Immature natural killer cell (primary cell): ENCODE measurements at regions not wholly inside any gene's neighbourhood (a gene's known extent, or its start where the extent isn't known, plus 50 kb on each side); places are given as distances from the start of the nearest gene placed in this dataset.

Experiments
- DNase-seq, 3 donors: peaks; one replicate each; pipeline ENCODE4 v3.0.0; 2022; ENCODE audit warnings: mixed read lengths in 1 of 3
- H3K27ac Mint-ChIP-seq, 6 donors: one replicate each; pipeline ENCODE4 v1.8.0; 2020; ENCODE audit warnings: mixed read lengths in 6 of 6, mild to moderate bottlenecking in 5 of 6, inconsistent platforms in 4 of 6, moderate library complexity in 3 of 6
- H3K27me3 Mint-ChIP-seq, 3 donors: one replicate each; pipeline ENCODE4 v1.8.0; 2020 to 2021; ENCODE audit warnings: low read depth in 3 of 3, mild to moderate bottlenecking in 3 of 3, mixed read lengths in 3 of 3, moderate library complexity in 3 of 3, inconsistent platforms in 1 of 3
- H3K36me3 Mint-ChIP-seq, 3 donors: one replicate each; pipeline ENCODE4 v1.8.0; 2020; ENCODE audit warnings: mixed read lengths in 3 of 3, inconsistent platforms in 2 of 3, mild to moderate bottlenecking in 2 of 3
- H3K4me1 Mint-ChIP-seq, 2 donors: one replicate each; pipeline ENCODE4 v1.8.0; 2020; ENCODE audit warnings: inconsistent platforms in 2 of 2, mild to moderate bottlenecking in 2 of 2, mixed read lengths in 2 of 2, moderate library complexity in 1 of 2
- H3K4me3 Mint-ChIP-seq, 5 donors: one replicate each; pipeline ENCODE4 v1.8.0; 2020; ENCODE audit warnings: mild to moderate bottlenecking in 5 of 5, mixed read lengths in 5 of 5, inconsistent platforms in 3 of 5, moderate library complexity in 3 of 5
- H3K9me3 Mint-ChIP-seq, 6 donors: one replicate each; pipeline ENCODE4 v1.8.0; 2020; ENCODE audit warnings: mild to moderate bottlenecking in 6 of 6, mixed read lengths in 6 of 6, inconsistent platforms in 4 of 6, moderate library complexity in 3 of 6

GRCh38 chr10:55098452-55098851, 297.4 kb upstream of the PCDH15 start:
- DNase-seq = no peak
- H3K27ac Mint-ChIP-seq = no peak overlapping the region
- H3K4me3 Mint-ChIP-seq = no peak overlapping the region
- H3K36me3 Mint-ChIP-seq = no peaks in the 10 kb centered on the region
- peaks cover 7 to 33% (median 11%) of the 10 kb centered on the region in 6 donors for H3K9me3 Mint-ChIP-seq
- H3K27me3 Mint-ChIP-seq = peaks cover 0 to 1% (median 0%) of the 10 kb centered on the region in 3 donors
- H3K4me1 Mint-ChIP-seq = no peaks in the 10 kb centered on the region

GRCh38 chr10:55091691-55092328, 290.8 kb upstream of the PCDH15 start:
- H3K4me1 Mint-ChIP-seq = no peaks in the 10 kb centered on the region
- H3K27me3 Mint-ChIP-seq = no peaks in the 10 kb centered on the region
- peaks cover 2 to 23% (median 5%) of the 10 kb centered on the region in 6 donors for H3K9me3 Mint-ChIP-seq
- H3K36me3 Mint-ChIP-seq = no peaks in the 10 kb centered on the region
- no peak for DNase-seq
- H3K4me3 Mint-ChIP-seq = no peak overlapping the region
- H3K27ac Mint-ChIP-seq = no peak overlapping the region

- peaks cover 0 to 2% (median 0%) of the 10 kb centered on the region in 3 donors for H3K27me3 Mint-ChIP-seq
- peaks cover 0 to 4% (median 3%) of the 10 kb centered on the region in 3 donors for H3K36me3 Mint-ChIP-seq
- H3K4me3 Mint-ChIP-seq = no peak overlapping the region
- peaks cover 17 to 71% (median 40%) of the 10 kb centered on the region in 6 donors for H3K9me3 Mint-ChIP-seq
- no peak overlapping the region for H3K27ac Mint-ChIP-seq
- no peaks in the 10 kb centered on the region for H3K4me1 Mint-ChIP-seq
- DNase-seq = no peak
Measured at GRCh38 chr10:55078121-55078520, 277.1 kb upstream of the PCDH15 start.

- H3K4me1 Mint-ChIP-seq = no peaks in the 10 kb centered on the region
- DNase-seq = no peak
- no peaks in the 10 kb centered on the region for H3K36me3 Mint-ChIP-seq
- no peak overlapping the region for H3K27ac Mint-ChIP-seq
- peaks cover 3 to 40% (median 11%) of the 10 kb centered on the region in 6 donors for H3K9me3 Mint-ChIP-seq
- no peaks in the 10 kb centered on the region for H3K27me3 Mint-ChIP-seq
- H3K4me3 Mint-ChIP-seq = no peak overlapping the region
Measured at GRCh38 chr10:55065185-55065584, 264.2 kb upstream of the PCDH15 start.

GRCh38 chr10:55063811-55064210, 262.8 kb upstream of the PCDH15 start:
- Mint-ChIP-seq H3K36me3 (no peaks in the 10 kb centered on the region), H3K4me1 (no peaks in the 10 kb centered on the region), H3K27ac (no peak overlapping the region), H3K27me3 (no peaks in the 10 kb centered on the region), H3K4me3 (no peak overlapping the region), H3K9me3 (peaks cover 3 to 40% (median 15%) of the 10 kb centered on the region in 6 donors)
- DNase-seq = no peak

- no peak for DNase-seq
- H3K9me3 Mint-ChIP-seq = peaks cover 5 to 39% (median 18%) of the 10 kb centered on the region in 6 donors
- no peak overlapping the region for H3K27ac Mint-ChIP-seq
- no peak overlapping the region for H3K4me3 Mint-ChIP-seq
- no peaks in the 10 kb centered on the region for H3K4me1 Mint-ChIP-seq
- H3K36me3 Mint-ChIP-seq = no peaks in the 10 kb centered on the region
- H3K27me3 Mint-ChIP-seq = no peaks in the 10 kb centered on the region
Measured at GRCh38 chr10:55062349-55062748, 261.3 kb upstream of the PCDH15 start.

GRCh38 chr10:55058800-55059199, 257.8 kb upstream of the PCDH15 start:
- H3K9me3 Mint-ChIP-seq = peaks cover 13 to 54% (median 28%) of the 10 kb centered on the region in 6 donors
- H3K27ac Mint-ChIP-seq = no peak overlapping the region
- DNase-seq = no peak
- no peaks in the 10 kb centered on the region for H3K36me3 Mint-ChIP-seq
- H3K4me3 Mint-ChIP-seq = no peak overlapping the region
- no peaks in the 10 kb centered on the region for H3K27me3 Mint-ChIP-seq
- H3K4me1 Mint-ChIP-seq = no peaks in the 10 kb centered on the region

GRCh38 chr10:55051515-55051914, 250.5 kb upstream of the PCDH15 start:
- Mint-ChIP-seq H3K27me3 (no peaks in the 10 kb centered on the region), H3K4me3 (no peak overlapping the region), H3K27ac (no peak overlapping the region), H3K9me3 (peaks cover 10 to 43% (median 23%) of the 10 kb centered on the region in 6 donors), H3K4me1 (no peaks in the 10 kb centered on the region), H3K36me3 (no peaks in the 10 kb centered on the region)
- DNase-seq = no peak

GRCh38 chr10:55048830-55049498, 247.9 kb upstream of the PCDH15 start:
- Mint-ChIP-seq H3K27me3 (no peaks in the 10 kb centered on the region), H3K36me3 (no peaks in the 10 kb centered on the region), H3K4me3 (no peak overlapping the region), H3K27ac (no peak overlapping the region), H3K4me1 (no peaks in the 10 kb centered on the region), H3K9me3 (peaks cover 2 to 24% (median 13%) of the 10 kb centered on the region in 6 donors)
- no peak for DNase-seq

GRCh38 chr10:55043540-55043939, 242.5 kb upstream of the PCDH15 start:
- Mint-ChIP-seq H3K9me3 (peaks cover 2 to 35% (median 18%) of the 10 kb centered on the region in 6 donors), H3K27ac (peak overlapping the region in 1 of 6 donors; percentile 39), H3K4me1 (no peaks in the 10 kb centered on the region), H3K4me3 (no peak overlapping the region), H3K27me3 (no peaks in the 10 kb centered on the region), H3K36me3 (no peaks in the 10 kb centered on the region)
- DNase-seq = no peak

GRCh38 chr10:55033061-55033460, 232.0 kb upstream of the PCDH15 start:
- no peaks in the 10 kb centered on the region for H3K27me3 Mint-ChIP-seq
- DNase-seq = no peak
- H3K27ac Mint-ChIP-seq = no peak overlapping the region
- peaks cover 6 to 50% (median 14%) of the 10 kb centered on the region in 6 donors for H3K9me3 Mint-ChIP-seq
- H3K4me3 Mint-ChIP-seq = no peak overlapping the region
- no peaks in the 10 kb centered on the region for H3K36me3 Mint-ChIP-seq
- no peaks in the 10 kb centered on the region for H3K4me1 Mint-ChIP-seq

GRCh38 chr10:55024713-55025112, 223.7 kb upstream of the PCDH15 start:
- Mint-ChIP-seq H3K27ac (no peak overlapping the region), H3K27me3 (peaks cover 0 to 2% (median 0%) of the 10 kb centered on the region in 3 donors), H3K4me3 (no peak overlapping the region), H3K36me3 (peaks cover 0 to 3% (median 0%) of the 10 kb centered on the region in 3 donors), H3K4me1 (no peaks in the 10 kb centered on the region), H3K9me3 (peaks cover 3 to 42% (median 15%) of the 10 kb centered on the region in 6 donors)
- no peak for DNase-seq

- no peak for DNase-seq
- peaks cover 0 to 2% (median 0%) of the 10 kb centered on the region in 3 donors for H3K27me3 Mint-ChIP-seq
- no peak overlapping the region for H3K27ac Mint-ChIP-seq
- H3K4me1 Mint-ChIP-seq = no peaks in the 10 kb centered on the region
- H3K9me3 Mint-ChIP-seq = peaks cover 3 to 44% (median 22%) of the 10 kb centered on the region in 6 donors
- peaks cover 0 to 3% (median 0%) of the 10 kb centered on the region in 3 donors for H3K36me3 Mint-ChIP-seq
- no peak overlapping the region for H3K4me3 Mint-ChIP-seq
Measured at GRCh38 chr10:55019439-55019838, 218.4 kb upstream of the PCDH15 start.

- H3K27me3 Mint-ChIP-seq = no peaks in the 10 kb centered on the region
- no peak overlapping the region for H3K27ac Mint-ChIP-seq
- DNase-seq = no peak
- H3K4me1 Mint-ChIP-seq = no peaks in the 10 kb centered on the region
- H3K4me3 Mint-ChIP-seq = no peak overlapping the region
- H3K9me3 Mint-ChIP-seq = peaks cover 8 to 46% (median 24%) of the 10 kb centered on the region in 6 donors
- H3K36me3 Mint-ChIP-seq = no peaks in the 10 kb centered on the region
Measured at GRCh38 chr10:55013318-55013717, 212.3 kb upstream of the PCDH15 start.
